Colon (tissue), 2 donors: ENCODE measurements at regions not wholly inside any gene's neighbourhood (a gene's known extent, or its start where the extent isn't known, plus 50 kb on each side); places are given as distances from the start of the nearest gene placed in this dataset.
"Not testable (repeated sequence)": the region's sequence is repeated elsewhere in the genome, so short reads cannot be mapped to it uniquely, and the experiment has no call there.

Source experiments
- FAIRE-seq: peaks from 2 replicates; lab custom pipeline; 2012; peaks lifted over from hg19 to GRCh38; lab: Jason Lieb, UNC
- donor health status: control.
- donor health status: control.

DNA sequence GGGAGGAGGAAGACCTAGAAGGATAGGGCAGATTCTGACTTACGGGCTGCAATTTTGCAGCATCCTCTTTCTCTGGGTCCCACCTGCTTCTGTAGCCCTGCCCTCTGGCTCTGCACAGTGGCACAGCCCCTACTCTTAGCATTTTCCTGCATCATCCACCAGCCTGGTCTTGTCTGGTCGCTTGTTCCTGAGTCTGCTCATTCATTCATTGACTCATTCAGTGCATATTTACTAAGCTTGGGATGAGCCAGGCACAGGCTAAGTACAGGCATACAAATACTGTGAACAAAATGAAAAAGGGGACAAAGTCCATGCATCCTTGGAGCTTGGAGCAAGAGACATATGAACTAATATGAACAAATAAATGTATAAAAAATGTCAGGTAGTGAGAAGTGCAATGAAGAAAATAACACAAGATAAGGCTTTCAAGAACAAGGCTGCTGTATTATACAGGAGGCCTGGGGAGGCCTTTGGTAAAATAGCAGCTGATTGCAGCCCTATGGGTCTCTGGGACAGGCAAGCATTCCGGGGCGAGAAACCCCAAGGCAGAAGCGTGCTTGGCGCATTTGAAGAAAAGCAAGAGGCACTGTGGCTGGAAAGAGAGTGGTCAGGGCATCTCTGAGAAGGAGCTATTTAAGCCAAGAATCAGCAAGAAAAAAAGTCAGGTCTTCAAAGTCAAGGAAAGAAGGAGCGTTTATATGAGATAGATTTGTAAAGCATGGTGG, 108.0 kb upstream of the ALX4 start:
- FAIRE-seq: no peak

DNA sequence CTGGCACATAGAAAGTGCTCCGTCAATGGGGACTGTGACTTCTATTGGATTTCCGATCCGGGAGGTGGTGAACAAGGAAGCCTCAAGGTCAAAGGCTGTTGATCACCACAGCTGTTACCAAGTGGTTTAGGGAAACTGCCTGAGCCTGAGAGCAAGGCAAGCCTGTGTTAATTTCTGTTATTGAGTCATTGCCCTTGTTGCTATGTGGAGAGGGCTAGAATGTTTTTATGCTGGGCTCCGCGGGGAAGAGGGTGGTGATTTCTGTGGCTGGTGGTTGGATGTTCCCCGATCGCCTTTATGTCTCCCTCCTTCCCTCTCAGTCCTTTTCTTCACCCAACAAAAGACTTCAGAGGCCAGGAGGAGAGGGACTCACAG, 108.5 kb upstream of the ALX4 start:
- no peak for FAIRE-seq

DNA sequence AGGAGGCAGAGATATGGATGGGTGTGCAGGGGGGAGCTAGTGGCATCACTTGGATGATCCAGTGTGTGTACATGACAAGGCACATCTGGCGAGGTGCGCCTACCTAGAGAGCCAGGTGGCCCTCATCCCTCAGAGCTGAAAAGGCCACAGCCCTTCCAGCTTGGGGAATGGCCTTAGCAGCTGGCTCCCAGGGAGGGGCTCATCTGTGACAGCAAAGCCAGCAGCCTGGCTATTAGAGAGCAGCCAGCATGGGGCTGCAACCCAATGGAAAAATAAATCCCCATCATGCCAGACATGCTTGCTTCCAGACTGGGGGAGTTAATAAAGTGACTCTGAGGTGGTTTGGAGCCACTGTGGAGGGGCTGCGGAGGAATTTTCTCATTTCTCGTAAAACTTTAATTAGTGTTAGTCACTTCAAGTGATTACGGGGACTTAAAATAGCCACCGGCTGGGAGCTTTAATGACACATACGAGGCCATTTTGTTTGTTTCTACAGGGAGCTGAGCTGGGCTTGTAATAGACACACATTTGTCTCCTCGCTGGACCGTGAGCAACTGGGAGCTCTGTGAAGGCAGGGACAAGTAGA, 111.2 kb upstream of the ALX4 start:
- FAIRE-seq: no peak

DNA sequence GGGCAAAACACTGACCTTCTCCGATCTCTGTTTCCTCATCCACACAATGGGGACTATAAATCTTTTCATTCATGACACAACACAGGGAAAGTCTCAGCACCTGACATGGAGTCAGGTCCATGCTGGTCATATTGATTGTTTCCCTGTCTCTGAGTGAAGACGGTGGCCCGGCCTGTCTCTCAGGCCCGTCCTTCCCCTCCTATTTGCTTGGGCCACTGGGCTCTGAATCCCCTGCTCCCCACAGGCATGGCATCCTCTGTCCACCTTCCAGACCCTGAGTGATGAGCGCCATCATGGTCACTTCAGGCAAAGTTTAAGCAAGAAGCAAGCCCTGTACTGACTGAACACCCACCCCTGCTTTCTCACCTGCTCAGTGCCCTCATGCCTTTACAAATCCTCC, 113.3 kb upstream of the ALX4 start:
- FAIRE-seq: no peak

DNA sequence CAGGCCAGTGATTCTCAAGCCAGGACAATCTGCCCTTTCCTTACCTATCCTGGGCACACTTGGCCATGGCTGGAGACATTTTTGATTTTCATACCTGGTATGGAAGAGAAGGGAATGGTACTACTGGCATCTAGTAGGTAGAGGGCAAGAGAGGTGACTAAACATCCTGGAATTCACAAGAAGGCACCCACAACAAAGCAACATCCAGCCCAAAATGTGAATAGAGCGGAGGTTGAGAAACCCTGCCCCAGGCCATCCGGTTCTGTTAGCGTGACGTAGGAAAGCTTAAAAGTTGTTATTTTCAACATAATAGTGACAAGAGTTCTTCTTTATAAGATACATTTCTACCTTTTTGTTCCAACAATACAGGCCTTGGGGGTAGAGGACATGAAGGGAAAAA, 114.9 kb upstream of the ALX4 start:
- no peak for FAIRE-seq

DNA sequence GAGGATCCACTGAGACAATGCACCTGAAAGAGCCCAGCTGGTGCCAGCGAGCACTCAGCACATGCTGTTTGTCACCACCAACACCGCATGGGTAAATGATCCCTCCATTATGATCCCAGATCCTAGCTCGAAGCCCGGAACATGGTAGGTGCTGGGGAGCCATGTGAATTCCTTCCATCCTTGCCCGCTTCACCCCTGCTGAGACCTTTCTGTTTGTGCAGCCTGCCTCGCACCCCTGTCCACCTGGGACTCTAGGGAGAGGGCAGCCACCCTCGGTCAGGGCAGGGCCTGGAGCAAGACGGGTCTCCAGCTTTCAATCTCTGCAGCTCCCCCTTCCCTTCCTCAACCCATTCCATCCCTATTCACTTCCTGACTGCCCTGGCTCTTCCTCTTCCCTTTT, 116.2 kb upstream of the ALX4 start:
- FAIRE-seq: no peak

DNA sequence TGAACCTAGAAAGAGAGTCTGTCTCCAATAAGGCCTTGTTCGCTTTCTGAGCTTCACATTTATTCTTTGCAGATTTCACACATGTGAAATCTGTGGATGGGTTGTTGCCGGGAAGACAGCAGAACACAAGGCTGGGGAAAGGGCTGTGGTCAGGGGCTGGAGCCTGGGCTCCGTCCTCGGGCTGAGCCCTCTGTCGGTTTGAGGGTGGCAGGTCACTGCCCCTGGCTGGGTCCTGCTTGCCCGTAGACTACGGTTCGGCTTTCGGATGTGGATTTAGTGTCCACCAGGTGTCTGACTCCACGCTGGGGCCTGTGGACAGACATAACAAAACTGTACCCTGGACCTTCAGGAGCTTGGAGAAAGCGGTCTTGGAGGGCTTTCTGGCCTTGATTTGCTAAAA, 117.0 kb upstream of the ALX4 start:
- no peak for FAIRE-seq

DNA sequence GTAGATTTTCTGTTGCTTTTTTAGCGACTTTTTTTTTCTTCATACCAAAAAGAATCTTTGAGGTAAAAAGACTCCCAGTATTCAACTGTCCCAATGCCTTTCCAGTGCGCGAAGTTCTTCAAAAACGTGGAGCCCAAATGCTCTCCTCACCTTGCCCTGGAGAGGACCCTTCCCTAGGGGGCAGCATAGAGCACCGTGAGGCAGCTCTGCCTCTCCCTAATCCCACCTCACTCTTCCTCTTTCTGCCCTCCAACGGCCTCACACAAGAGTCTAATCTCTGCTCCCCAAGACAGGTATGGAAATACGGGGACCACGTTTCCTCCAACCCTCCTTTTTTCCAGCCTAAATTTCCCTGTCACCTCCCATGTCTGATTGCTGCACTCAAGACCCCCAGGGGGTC, 117.5 kb upstream of the ALX4 start:
- no peak for FAIRE-seq

DNA sequence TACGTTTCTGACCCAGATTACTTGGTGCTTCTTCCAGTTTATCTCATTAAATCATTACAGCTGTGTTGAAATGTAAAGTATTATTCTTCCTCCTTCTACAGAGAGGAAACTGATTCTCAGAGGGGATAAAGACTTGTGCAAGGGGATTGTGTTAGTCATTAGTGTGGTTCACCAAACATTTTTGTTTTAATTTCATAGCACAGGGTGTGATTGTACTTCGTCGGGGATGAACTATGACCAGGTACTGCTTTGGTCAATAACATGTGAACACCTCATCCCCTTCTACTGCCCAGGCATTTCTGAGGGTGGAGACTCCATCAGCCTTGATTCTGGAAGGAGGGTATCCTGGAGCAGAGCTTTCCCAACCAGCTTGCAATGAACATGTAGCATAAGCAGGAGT, 120.2 kb upstream of the ALX4 start:
- no peak for FAIRE-seq

DNA sequence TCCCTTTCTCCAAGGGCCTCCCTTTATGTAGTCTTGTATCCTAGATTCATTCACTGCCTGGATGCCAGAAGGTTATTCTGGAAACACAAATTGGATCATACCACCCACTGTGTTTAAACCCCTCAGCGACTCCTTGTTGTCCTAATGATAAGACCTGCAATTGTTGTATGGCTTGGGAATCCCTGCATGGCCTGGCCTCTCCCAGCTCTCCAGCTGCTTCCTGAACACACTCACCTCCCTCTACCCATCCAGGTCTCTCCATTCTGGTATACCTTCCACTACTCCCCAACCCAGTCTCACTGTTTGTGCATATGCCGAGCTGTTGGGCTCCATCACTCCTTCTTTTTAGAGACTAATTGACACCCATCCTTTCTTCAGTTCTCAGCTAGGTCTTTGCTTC, 124.3 kb upstream of the ALX4 start:
- no peak for FAIRE-seq

DNA sequence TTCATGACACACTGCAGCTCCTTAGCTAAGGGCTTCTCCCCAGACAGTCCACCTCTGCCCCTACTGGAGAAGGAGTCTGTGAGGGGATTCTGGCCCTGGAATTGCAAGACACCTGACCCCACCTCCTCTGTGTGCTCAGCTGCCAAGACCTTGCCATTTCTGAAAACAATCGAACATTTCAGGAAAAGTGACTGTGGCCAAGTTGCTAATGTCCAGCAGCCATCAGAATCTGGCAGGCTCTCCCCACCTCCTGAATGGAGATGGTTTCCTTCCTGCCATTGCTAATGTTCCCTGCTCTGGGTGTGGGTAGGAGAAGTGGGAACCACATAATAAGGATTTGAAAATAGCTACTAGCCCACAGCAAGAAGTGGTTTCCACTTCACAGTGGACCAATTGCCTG, 127.2 kb upstream of the ALX4 start:
- no peak for FAIRE-seq

DNA sequence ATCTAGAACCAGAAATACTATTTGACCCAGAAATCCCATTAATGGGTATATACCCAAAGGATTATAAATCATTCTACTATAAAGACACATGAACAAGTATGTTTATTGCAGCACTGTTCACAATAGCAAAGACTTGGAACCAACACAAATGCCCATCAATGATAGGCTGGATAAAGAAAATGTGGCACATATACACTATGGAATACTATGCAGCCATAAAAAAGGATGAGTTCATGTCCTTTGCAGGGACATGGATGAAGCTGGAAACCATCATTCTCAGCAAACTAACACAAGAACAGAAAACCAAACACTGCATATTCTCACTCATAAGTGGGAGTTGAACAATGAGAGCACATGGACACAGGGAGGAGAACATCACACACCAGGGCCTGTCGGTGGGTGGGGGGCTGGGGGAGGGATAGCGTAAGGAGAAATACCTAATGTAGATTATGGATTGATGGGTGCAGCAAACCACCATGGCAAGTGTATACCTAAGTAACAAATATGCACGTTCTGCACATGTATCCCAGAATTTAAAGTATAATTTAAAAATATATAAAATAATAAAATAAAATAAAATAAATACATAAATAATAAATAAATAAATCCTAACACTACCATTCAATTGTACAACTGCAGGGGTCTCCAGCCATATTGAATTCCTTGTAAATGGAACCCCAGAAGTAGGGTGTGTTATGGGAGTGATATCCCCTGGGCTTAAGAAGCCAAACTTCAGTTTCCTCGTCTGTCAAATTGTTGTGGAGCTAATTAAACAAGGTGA, 122.4 kb upstream of the CD82 start:
- FAIRE-seq: not testable (repeated sequence)

DNA sequence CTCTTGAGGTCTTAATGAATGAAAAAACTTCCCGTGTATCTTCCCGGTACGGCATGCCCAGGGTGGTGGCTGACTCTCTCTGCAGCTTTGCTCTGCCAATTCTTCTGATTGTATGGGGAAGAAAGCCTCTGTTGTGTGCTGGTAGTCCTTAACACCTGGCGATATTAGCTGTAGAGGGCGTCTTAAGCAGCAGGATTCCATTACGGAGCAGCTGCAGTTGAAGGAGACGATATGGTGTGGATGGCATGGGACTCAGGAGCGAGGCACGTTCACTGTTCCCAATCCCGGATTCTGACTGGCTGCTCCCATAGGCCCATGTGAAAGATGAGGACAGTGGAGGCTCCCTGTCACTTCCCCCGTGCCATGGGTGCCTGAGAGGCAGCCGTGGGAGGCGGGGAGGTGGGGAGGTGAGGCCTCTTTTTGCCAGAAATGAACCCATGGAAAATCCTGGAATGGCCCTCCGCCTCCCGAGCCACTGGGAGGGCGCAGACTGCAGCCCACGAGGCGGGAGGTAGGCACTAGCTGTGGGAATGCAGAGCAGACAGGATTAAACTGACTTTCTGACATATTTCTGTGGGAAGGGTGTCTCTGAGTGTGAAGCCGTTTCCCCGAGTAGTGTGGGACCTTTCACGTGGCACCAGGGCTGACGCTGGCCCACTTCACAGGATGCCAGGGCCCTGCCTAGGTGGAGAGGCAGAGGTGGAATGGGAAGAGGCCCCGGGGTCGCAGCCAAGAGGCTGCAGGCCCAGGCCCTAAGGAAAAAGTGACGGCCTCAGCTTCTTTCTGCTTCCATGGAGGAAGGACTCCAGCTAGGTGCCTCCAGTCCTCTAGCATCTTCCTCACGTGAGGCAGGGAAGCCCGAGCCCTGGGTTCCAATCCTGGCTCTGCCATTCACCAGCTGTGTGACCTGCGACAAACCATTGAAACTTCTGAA, 121.4 kb upstream of the CD82 start:
- no peak for FAIRE-seq

DNA sequence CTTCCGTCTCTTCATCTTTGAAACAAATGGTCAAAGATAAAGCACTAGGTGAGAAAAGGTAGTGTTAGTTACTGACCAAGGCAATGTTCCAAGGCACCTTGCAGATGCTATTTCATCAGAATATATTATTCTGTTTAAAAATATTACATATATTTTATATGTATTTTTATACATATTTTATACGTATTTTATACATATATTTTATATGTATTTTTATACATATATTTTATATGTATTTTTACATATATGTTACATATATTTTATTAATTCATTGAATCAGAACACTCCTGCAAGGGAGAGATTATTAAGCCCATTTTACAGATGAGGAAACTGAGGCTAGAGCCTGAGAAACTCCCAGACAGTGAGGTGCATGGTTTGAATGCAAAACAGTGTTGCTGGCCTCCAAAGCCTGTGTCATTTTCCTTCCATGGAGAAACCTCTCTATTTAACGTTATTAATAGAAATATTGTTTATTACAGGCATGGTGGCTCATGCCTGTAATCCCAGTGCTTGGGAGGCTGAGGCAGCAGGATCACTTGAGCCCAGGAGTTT, 120.6 kb upstream of the CD82 start:
- FAIRE-seq: peak; percentile 94

DNA sequence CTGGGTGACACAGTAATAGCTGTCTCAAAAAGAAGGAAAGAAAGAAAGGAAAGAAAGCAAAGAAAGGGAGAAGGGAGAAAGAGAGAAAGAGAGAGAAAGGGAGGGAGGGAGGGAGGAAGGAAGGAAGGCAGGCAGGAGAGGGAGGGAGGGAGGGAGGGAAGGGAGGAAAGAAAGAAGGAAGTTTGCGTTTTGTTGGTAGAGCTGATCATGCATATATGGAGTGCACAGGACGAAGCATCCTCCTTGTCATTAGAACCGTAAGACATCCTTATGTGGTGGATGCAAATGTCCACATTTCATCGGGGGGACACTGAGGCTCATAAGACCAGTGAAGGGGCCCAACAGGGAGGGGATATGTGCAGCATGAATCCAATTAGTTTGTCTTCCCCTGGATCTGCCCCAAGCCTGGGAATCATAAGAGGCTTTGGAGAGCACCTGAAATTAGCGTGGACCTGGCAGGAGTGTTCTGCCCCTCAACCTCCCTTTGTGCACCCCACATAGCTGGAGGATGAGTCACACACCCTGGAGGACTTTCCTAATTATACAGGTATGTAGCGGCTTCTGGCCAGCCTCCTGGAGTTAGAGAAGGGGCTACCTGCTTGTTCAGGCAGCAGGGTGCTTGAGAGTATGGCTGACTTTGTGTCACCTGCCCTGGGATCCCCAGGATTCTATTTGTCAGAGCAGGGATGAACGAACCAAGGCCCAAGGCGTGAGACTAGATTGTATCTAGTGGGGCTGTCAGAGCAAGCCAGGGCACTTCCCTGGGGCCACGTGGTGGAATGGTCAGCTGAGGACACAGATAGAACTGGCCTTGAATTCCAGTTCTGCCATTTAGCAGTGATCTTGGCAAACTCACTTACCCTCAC, 119.7 kb upstream of the CD82 start:
- no peak for FAIRE-seq

DNA sequence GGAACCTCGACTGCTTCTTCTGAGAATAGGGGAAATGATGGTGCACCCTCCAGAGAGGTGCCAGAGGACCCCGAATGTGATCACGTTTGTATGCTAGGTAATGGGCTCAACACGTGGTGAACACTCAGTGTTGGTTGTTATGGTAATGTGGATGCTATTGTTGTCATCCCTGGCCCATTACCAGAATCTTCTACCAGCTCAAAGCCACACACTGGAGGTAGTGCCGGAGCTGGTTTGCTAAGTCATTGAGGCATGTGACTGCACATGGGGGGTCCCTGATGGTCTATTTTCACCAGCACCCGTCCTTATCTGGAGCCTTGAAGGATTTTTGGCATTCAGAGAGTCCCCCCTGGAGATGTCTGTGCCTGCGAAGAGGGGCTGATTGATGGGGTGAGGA, 119.1 kb upstream of the CD82 start:
- no peak for FAIRE-seq

DNA sequence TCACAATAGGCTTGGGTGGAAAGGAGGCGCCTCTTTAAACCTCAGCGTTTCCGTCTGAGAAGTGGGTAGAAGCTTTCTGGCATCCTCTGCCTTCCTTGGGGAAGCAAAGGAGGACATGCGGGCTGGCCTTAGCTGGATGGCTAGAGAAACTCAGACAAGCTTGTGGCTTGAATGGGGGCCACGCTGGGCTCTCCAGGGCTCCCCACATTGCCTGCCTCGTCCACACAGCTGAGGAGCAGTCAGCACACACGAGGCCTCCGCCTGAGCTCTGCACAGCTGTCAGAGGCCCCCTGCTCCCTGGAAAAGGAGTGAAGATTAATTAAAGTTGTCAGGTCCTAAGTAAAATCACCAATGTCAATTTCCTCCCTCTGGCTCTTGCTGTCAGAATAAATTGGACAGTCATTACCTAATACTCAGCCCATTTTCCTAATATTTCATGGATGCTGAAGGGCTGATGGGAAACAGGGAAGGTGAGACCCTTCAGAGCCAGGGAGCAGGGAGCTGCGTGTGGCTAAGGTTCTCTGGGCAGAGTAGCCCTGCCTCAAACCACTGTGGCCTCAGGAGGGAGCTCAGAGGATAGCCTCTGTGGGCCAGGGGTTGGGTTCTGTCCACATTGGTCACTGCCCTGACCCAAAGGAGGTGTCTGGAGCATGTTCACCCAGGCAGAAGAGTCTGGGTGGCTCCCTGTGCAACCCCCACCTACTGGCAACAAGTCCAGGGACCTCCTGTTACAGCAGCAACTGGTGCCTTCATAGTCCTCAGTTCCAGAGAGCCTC, 118.3 kb upstream of the CD82 start:
- no peak for FAIRE-seq

DNA sequence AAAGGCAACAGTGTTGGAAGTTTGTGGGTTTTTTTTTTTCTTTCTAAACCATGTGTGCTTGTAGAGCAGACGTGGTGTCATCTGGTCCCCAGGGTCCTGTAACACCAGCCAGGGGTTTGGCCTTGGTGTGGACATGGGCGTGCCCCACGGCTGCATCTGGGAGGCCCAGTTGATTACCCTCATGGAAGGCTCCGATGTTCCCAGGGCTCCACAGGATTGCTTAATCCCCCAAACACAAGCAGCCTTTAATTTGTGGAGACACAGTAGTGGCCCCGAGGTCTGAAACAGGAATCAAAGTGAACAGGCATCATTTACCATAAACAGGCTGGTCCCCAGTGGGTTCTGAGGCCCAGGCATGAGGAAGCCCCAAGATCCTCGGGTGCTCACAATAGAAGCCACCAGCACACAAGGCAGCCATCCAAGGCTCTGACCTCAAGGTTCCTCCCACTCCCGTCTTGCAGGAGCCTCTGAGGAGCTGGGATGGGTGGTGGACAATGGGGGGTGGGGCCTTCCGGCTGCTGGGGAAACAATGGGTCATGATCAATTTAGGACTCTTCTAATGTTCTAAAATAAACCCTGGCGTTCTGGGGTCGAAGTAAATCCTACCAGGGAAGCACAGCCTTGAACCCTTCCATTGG, 115.0 kb upstream of the CD82 start:
- no peak for FAIRE-seq

DNA sequence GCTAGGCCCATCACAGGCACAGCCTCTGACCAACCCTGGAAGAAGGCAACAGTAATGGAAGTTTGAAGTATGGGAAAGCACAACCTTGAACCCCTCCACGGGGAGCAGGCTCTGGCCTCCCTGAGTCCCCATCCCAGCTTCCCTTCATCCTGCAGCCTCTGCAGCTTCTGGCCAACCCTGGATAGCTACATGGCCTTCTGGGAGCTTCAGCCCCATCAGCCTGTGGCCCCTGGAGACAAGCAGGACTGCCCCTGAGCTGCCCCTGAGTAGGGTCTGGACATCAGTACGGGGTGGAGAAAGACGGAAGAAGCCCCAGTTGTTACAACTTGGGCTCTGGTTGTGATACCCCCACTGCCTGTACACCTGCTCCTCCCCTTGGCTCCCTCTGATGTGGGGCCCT, 113.8 kb upstream of the CD82 start:
- FAIRE-seq: no peak
